Uterus (tissue), 2 donors: ENCODE measurements at regions not wholly inside any gene's neighbourhood (a gene's known extent, or its start where the extent isn't known, plus 50 kb on each side); places are given as distances from the start of the nearest gene placed in this dataset.

Experiments
- CTCF ChIP-seq, 4 experiments: fragments of 200-600 bp in 2 of 4; fragments of 450-650 bp in 2 of 4; sonication (generic) in 2 of 4; IDR thresholded peaks; one replicate each; pipeline ENCODE4 v1.5.1; 2016 to 2019; ENCODE audit warnings: antibody characterized with exemption in 4 of 4, mild to moderate bottlenecking in 2 of 4, moderate library complexity in 1 of 4
- POLR2A ChIP-seq, 2 donors: fragments of 450-650 bp; IDR thresholded peaks; one replicate each; pipeline ENCODE4 v1.6.1; 2016; ENCODE audit warnings: antibody characterized with exemption in 2 of 2, mild to moderate bottlenecking in 1 of 2, moderate library complexity in 1 of 2

GRCh38 chr13:64057372-64058020 is 2641.8 kb upstream of the PCDH20 start:
- TF ChIP-seq CTCF (IDR thresholded peaks at IDR 0.05) = no peak
- no peak for TF ChIP-seq POLR2A (IDR thresholded peaks at IDR 0.05)
